HG03520 (cell line): ENCODE measurements at regions not wholly inside any gene's neighbourhood (a gene's known extent, or its start where the extent isn't known, plus 50 kb on each side); places are given as distances from the start of the nearest gene placed in this dataset.
"Not testable (repeated sequence)": the region's sequence is repeated elsewhere in the genome, so short reads cannot be mapped to it uniquely, and the experiment has no call there.

Experiments used
- ATAC-seq: cut with Tn5 transposase; IDR thresholded peaks from one replicate; pipeline ENCODE4 v1.9.1; 2021; ENCODE audit warnings: mild to moderate bottlenecking, moderate library complexity; ENCODE audit not compliant: unreplicated experiment

DNA sequence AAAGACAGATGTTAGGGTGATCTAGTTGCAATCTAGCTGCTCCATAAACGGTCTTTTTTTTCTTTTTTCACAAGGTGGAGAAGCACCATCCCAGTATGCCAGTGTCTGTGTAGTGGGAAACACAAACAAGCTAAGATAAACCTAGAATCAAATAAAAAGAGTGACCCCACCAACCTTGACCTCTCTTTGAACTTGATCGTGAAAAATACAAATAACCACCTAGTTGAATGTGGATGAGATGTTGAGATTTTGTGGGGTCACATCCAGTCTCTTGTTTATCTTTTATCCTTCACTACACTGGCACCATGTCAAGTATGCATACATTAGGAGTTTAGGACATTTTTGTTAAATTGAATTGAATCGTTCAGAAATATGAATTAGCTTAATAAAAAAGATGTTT, 194.6 kb upstream of the EYA4 start:
- no peak for ATAC-seq

DNA sequence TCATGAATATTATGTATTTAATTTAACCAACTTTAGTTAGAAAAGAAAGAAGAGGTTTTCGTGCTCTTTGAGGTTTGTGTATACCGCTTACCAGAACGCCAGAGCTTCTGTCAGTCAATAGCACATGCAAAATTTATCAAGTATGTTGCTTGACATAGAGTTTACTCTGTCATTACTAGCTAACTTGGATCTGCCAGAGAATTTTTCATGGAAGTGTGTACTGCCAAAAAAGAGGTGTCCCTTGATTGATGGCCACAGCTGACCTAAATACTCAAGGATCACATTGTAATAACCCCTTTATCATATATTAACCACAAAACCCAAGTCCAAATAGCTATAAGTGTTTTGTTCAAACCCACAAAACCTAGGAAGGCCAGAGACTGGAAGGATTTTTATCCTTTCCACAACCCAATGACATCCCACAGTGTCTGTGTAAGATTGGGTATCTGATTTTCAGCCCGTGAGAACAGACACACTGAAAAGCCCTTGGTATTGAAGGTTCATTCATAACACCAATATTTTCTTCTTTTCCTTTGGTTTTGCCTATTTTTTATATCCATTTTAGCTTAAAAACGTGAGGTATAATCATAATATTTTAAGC, 194.0 kb upstream of the EYA4 start:
- ATAC-seq, result no peak

DNA sequence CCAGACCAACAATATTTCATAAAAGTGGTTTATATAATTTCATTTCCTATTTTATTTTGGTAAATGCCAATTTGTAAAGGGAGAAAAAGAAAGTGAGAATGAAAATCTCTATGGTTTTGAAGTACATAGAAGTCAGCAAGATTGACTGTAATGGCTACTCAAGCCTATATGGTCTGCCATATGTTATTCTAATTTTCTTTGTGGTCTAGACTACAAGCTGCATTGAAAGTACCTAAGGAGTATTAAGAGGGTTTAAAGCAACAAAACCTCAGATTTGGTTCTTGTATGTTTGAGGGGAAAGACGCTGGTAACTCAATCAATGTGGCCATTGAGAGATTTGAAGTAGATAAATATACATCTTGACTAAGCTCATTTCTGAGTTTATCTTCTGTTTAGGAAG, 193.5 kb upstream of the EYA4 start:
- no peak for ATAC-seq

DNA sequence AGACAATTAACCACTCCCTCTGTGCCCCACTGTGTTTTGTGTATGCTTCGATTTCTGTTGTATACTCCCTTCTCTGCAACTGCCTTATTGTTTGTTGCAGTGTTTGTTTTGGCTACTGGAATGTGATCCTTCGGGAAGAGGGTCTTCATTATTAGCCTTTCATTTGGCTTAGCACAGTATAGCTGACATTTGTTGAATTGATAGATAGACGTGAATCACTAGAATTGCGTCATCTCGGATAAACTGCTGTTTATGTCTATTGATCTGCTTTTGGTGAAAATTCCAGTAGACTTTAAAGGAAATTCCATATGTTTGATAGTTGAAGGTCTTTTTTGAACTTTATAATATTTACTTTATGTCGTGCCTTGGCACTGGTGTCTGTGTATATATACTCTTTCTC, 189.9 kb upstream of the EYA4 start:
- ATAC-seq, result no peak

DNA sequence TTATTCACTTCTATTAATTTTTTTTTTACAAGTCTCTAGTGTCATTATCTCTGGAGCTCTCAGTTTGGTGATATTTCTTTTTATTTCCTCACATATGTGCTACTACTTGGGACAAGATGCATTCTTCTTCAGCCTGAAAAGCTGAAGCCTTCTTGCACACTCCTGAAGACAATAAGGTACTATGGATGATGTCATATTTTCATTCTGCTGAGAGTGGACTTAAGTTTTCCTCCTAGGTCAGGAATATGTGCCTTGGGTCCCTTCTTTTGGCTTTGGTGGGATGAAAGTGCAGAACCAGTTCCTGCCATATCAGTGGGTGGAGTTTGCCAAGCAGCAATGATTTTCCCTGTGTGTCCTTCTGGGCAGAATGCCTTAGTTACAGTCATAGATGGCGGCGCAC, 188.7 kb upstream of the EYA4 start:
- no peak for ATAC-seq

DNA sequence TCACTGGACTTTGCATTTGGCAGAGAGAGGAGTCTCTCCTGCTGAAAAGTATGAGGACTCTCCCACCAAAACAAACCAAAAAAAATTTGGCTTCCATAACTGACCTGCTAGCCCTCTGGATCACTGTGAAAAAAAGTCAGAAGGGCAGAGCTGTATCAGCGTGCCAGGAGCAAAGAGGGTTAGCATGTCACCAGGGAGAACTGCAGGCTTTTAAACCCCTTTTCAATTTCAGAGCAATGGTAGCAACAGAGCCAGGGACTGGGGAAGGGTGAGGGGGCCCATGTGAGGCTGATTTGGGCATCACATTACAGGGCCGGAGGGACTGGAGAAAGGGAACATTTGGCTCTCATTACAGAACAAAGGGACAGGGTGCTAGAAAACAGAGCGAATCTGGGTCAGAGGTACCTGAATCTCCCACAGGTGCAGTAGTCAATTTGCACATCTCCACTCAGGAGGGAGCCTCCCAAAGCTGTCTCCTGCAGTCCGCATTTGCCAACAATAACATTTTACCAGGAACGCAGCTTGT, 185.7 kb upstream of the EYA4 start:
- no peak for ATAC-seq

DNA sequence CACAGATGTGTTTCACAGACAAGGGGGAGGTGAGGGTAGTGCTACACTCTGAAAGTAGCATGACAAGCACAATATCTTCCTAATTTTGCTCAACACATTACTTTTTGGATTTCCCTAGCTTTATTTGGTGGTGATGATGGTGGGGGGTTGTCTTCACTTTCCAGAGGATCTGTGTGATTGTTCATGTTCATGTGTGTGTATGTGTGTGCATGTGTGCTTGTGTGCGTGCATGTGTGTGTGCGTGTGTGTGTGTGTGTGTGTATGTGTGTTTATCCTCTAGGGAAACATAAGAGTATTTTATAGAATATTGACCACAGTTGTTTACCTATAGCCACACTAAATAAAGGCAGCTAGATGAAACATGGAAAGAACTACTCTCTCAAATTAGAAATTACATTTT, 183.8 kb upstream of the EYA4 start:
- no peak for ATAC-seq

DNA sequence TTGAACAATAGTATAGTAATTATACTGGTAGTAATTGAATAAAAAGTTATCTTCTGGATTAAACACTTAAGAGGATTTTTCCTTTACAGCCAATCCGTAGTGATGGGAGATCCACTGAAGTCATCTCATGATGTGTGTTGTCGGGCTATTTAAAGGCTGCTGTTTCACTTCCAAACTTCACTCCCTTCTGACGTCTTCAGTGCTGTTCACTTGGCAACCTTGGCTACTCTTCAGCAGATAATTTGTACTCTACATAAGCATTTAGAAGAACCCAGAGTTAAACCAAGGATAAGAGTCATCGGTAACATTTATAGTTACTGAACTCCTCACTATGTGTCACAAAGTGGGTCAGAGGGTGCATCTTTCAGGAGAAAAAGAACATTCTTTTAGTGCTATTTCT, 179.1 kb upstream of the EYA4 start:
- ATAC-seq, result no peak

DNA sequence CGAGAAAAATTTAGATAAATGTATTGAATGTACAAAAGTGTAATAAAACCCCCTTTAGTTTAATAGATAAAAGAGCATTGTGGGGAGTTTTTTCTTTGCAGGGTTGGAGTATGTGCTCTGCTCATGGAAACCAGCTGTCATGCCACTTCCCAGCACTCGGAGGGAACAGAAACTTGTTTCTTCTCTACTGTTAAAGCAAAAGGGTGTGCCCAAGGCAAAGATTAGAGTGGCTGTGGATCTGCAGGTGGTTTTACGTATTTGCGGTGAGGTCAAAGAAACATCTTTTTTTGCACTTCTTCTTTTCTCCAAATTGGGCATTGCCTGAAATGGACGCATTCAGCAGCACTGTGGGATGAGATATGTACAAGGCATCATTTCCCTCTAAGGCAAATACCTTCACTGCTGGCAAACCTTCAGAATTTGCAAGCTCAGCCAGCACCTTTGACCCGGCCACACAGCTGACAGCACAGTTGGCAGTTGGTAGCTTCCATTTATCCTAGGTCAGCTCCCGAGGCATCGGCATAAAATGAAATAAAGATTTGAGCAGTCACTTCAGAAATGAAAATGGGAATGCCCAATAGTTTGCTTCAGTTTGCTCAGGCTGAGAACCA, 178.4 kb upstream of the EYA4 start:
- ATAC-seq, result no peak

DNA sequence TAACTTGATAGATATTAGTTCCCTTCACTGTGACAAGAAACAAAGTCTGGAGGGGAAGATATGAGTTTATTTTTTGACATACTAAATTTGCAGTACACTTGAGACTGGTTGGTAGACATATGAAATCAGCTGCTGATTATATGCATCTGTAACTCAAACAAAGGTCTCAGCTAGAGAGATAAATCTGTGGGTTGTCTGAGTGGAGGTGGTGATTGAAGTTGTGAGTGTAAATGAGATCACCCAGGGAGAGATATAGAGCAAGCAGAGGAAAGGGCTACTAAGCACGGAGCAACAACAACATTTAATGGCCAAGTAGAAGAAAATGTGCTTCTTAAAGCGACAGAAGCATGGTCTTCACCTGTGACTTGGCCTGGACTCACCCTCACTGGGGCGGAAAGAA, 173.2 kb upstream of the EYA4 start:
- no peak for ATAC-seq

DNA sequence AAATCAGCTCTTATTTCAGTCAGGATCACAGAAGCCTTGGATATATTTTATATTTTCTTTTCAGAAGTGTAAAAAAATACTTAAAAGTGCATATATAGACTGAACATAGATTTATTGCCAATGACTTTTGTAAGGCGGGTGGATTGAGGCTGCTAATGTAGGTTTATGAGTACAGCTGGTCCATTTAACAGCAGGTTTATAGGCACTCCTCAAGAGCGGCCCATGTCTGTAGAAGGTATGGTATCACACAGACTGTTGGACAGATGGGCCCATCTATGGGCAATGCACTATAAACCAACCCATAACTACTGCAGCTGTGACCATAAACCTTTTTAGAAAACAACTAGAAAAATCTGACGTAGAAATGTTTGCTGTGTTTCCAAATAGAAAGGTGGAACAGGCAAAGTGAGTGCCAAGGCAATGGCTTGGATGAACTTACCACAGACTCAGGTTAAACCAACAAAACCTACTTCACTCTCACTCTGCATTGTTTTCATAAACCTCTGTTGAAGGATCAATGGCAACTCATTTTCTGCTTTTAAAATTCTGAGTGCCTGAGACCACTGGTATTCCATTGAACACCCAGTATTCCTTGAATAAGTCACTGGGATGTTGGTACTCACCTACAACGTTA, 170.6 kb upstream of the EYA4 start:
- no peak for ATAC-seq

DNA sequence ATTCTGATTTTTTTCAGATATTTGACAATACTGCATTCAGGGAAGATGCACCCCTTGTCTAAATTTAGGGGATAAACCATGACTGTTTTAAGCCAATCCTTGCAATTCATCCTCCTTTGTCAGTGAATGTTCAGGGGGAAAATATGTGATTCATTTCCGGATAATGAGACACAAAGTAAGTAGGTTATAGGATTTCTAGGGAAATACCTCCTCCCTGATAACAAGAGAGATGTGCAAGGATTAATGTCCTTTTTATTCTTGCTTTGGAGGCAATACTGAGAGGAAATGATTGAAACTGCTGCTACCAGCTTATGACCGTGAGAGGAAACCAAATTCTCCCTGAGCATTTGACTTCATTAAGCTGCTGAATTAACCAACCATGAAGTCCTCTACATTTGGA, 161.3 kb upstream of the EYA4 start:
- ATAC-seq, result no peak

DNA sequence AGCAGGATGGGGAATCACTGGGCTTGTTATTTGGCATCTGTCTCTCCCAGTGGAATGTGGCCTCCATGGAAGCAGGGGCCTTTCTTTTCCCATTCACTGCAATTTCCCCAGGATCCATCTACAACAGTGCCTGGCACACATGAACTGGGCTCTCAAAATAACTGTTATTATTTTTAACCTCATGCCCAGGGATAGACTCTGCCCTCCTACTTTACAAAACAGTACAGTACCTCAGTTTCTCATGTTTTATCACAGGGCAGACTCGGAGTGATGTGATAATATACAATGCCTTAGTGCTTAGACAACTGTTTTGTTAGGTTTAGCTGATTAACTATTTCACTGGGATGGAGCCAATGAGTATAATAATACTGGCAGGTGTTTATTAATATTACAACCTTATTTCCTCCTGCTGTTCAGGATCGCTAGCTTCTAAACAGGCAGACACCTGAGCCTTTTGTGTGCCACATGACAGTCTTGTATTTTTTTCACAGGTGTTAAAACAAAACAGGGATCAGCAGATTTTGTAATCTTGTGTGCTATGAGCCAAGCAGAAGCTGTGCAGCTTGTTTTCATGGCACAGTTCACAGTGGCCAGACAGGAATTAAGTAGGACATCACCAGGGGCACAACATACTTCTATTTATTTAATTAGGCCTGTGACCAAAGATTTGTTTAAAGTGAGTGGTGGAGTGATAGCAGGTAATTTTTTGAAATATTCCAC, 157.7 kb upstream of the EYA4 start:
- no peak for ATAC-seq

DNA sequence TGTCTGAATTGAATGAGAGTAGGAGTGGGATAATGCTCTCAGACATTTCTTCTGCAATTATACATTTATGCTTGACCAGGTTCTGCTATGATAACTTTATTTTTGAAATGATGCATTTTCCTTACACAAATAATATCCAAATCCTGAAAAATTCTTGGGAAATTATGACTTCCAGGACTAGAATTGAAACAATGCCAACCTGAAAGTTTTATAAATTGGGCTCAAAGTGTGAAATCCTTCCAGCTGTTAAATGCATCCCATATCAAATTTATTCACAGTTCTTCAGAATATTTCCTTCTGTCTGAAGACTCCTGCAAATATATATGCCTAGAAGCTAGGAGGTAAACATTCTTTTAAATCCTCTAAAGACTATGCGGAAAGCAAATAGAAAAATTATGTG, 155.7 kb upstream of the EYA4 start:
- no peak for ATAC-seq

DNA sequence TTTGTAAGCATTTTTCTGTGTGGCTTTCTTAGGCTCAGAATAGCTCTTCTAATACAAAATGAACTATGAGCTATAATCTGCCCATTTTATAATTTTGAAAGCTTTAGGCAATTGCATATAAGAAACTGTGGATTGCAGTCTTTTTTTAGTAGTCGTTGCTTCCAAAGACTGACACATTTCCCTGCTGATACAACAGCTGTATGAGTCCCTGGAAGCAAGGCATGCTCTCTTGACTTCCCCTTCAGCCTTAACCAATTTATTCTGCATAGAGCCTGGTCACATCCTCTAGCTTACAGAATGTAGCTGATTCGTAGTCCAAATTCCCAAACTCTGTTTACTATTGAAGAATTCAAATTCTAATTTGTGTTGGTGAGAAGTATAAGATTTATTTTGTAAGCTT, 155.3 kb upstream of the EYA4 start:
- no peak for ATAC-seq

DNA sequence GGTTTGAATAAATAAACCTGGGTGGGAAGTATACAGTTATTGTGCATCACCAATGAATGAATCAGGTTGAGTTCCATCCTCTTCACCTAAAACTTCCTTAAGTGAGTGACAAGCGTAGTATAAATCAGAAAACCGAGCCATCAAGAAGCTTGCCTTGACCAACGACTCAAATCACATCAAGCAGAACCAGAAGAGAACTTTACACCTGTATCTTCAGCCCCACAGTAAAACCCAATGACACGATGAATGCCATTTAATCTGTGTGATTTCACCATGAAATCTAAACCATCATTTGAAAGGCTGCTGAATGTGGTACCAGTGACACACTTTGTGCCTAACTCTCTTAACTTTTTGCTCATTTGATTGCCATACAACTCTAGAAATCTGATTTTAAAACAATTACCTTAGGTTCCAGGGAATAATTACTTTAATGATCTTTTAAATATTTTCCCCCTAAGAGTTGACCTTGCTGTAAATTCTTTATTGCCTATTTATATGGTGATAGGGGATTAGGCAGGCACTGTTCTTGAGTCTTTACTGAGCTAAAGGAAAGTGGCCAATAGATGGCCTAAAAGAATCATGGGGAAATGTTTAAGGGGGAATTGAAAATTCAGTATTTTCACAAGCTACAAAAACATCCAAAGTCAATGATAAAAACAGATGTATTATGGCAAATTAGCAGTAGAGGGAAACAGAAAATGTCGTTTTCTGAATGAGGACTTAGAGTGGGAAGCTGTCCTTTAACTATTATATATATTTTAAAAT, 152.0 kb upstream of the EYA4 start:
- no peak for ATAC-seq

DNA sequence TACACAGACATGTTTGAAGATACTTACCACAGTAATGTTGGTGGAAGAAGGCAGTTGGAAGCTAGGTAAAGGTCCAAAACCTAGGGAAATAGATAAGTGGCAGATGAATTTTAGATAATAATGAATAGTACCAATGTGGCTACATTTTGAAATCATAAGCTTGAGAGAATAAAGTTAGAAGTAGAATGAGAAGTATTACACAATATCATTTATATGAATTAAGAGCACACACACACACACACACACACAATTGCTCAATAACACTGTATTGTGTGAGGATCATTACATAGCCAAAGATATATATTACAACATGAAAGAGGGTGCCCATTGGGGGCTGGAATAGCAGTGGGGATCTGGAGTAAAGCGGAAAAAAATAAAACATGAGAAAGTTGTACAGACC, 149.0 kb upstream of the EYA4 start:
- ATAC-seq, result no peak

DNA sequence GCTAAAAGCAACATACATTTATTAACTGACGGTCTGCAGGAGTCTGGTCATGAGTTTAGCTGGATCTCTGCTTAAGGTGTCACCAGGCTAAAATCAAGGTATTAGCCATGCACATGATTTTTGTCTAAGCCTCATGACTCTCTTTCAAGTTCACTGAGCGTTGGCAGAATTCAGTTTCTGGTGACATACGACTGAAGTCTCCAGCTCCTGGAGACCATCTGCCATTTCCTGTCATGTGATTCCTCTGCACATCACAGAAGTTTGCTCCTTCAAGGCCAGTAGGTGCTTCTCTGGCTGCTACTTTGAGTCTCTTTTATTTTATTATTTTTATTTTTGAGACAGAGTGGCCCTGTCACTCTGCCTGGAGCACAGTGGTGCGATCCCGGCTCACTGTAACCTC, 148.4 kb upstream of the EYA4 start:
- ATAC-seq, result no peak

DNA sequence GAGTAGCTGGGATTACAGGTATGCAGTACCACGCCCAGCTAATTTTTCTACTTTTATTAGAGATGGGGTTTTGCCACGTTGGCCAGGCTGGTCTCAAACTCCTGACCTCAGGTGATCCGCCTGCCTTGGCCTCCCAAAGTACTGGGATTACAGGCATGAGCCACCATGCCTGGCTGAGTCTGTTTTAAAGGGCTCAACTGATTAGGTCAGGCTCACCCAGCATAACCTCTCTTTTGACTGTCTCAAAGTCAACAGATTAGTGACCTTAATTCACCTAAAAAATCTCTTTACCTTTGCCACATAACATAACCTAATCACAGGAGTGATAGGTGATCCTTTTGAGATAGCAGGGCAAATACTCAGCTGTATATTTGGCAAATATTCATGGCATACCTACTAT, 147.9 kb upstream of the EYA4 start:
- ATAC-seq, result not testable (repeated sequence)

DNA sequence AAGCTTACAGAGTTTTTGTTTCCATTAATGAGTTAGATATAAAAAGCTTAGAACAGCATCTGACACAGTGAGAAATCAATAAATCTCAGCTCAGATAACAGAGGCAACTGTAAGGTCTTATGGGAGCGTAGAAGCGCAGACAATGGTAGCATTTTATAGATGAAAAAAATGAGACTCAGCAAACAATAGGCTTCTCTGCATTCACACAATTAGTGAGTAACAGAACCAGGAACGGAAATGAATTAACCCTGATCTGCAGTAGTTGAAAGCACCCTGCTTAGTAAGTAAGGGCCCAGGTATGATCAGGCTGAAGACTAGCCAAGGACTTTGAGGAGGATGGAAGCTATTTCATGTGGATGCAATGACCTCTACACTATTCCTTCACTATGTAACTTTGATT, 147.2 kb upstream of the EYA4 start:
- no peak for ATAC-seq

DNA sequence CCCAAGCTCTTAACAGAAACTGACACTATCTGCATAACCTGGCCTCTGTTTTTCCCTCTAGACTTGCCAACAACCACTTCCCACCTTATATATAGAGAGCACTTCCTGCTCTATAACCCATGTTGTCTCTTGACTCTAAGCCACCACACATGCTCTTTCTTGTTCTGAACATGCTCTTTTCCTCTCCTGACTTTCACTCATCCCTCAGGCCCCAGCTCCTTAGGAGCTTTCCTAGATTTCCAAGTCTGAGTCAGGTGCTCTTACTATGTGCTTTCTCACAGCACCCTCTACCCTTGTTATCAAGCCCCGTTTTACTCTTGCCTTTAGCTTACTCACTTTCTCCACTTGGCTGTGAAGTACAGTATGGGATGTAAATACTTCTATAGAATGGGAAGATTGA, 143.9 kb upstream of the EYA4 start:
- ATAC-seq, result no peak
